GOT3 (cell line): ENCODE measurements at regions not wholly inside any gene's neighbourhood (a gene's known extent, or its start where the extent isn't known, plus 50 kb on each side); places are given as distances from the start of the nearest gene placed in this dataset.
A peak's percentile ranks its signal among the peaks of the same experiment; 100 is the strongest.
"Not testable (repeated sequence)": the region's sequence is repeated elsewhere in the genome, so short reads cannot be mapped to it uniquely, and the experiment has no call there.

ENCODE experiments used
- DNase-seq: peaks from one replicate; lab custom pipeline; 2025; ENCODE audit warnings: mixed read lengths; lab: John Stamatoyannopoulos, UW

GRCh38 chr2:100741880-100742276, 78.1 kb upstream of the NPAS2 start:
- DNase-seq, result no peak

GRCh38 chr2:100742277-100743254, 77.4 kb upstream of the NPAS2 start:
- peak; percentile 14 for DNase-seq

- DNase-seq, result no peak
Measured at GRCh38 chr2:100743741-100744140, 76.2 kb upstream of the NPAS2 start.

- no peak for DNase-seq
Measured at GRCh38 chr2:100744184-100744583, 75.8 kb upstream of the NPAS2 start.

GRCh38 chr2:100744589-100744988, 75.3 kb upstream of the NPAS2 start:
- DNase-seq, result no peak

- no peak for DNase-seq
Measured at GRCh38 chr2:100745604-100746003, 74.3 kb upstream of the NPAS2 start.

GRCh38 chr2:100747551-100747950, 72.4 kb upstream of the NPAS2 start:
- no peak for DNase-seq

- no peak for DNase-seq
Measured at GRCh38 chr2:100747996-100748615, 71.8 kb upstream of the NPAS2 start.

GRCh38 chr2:100748673-100749072, 71.3 kb upstream of the NPAS2 start:
- no peak for DNase-seq

GRCh38 chr2:100749771-100750542, 70.0 kb upstream of the NPAS2 start:
- DNase-seq, result no peak

- DNase-seq, result not testable (repeated sequence)
Measured at GRCh38 chr2:100751871-100752625, 67.9 kb upstream of the NPAS2 start.

GRCh38 chr2:100752628-100753333, 67.2 kb upstream of the NPAS2 start:
- DNase-seq, result no peak

GRCh38 chr2:100753444-100753843, 66.5 kb upstream of the NPAS2 start:
- no peak for DNase-seq

- DNase-seq, result no peak
Measured at GRCh38 chr2:100753881-100754280, 66.1 kb upstream of the NPAS2 start.

GRCh38 chr2:100754951-100755350, 65.0 kb upstream of the NPAS2 start:
- no peak for DNase-seq

- DNase-seq, result no peak
Measured at GRCh38 chr2:100755441-100755840, 64.5 kb upstream of the NPAS2 start.

GRCh38 chr2:100756704-100757103, 63.2 kb upstream of the NPAS2 start:
- no peak for DNase-seq

- no peak for DNase-seq
Measured at GRCh38 chr2:100757621-100758394, 62.1 kb upstream of the NPAS2 start.

- no peak for DNase-seq
Measured at GRCh38 chr2:100759901-100760300, 60.0 kb upstream of the NPAS2 start.

- no peak for DNase-seq
Measured at GRCh38 chr2:100761365-100761764, 58.6 kb upstream of the NPAS2 start.
